OCI-LY3 (cell line): ENCODE measurements at regions not wholly inside any gene's neighbourhood (a gene's known extent, or its start where the extent isn't known, plus 50 kb on each side); places are given as distances from the start of the nearest gene placed in this dataset.

Experiments
- H2AFZ ChIP-seq: fragments of 200-600, 300-600 bp; shearing (Covaris generic); 2 replicates; pipeline ENCODE4 v1.6.0; 2014; ENCODE audit warnings: antibody characterized with exemption, low read depth, low read length
- H3K27ac ChIP-seq: fragments of 200-600, 300-600 bp; sonication (generic); 2 replicates; pipeline ENCODE4 v1.5.1; 2014; ENCODE audit warnings: mild to moderate bottlenecking, low read length, moderate library complexity, mixed read lengths
- H3K27me3 ChIP-seq: fragments of 200-600, 300-600 bp; sonication (generic); 2 replicates; pipeline ENCODE4 v1.6.1; 2014; ENCODE audit warnings: low read depth, low read length, mixed read lengths
- H3K36me3 ChIP-seq: fragments of 200-600, 300-600 bp; sonication (generic); replicated peaks from 2 replicates; pipeline ENCODE3; 2014; ENCODE audit warnings: low read depth, low read length, mixed read lengths
- H3K4me1 ChIP-seq: fragments of 300-600, 200-600 bp; sonication (generic); 2 replicates; pipeline ENCODE4 v1.6.1; 2014; ENCODE audit warnings: low read length, mixed read lengths
- H3K4me2 ChIP-seq: fragments of 200-600, 300-600 bp; sonication (generic); 2 replicates; pipeline ENCODE4 v1.6.1; 2014; ENCODE audit warnings: low read length, mixed read lengths
- H3K4me3 ChIP-seq: fragments of 300-600, 200-600 bp; sonication (generic); 2 replicates; pipeline ENCODE4 v1.5.1; 2014; ENCODE audit warnings: antibody characterized with exemption, mild to moderate bottlenecking, low read length, moderate library complexity
- H3K79me2 ChIP-seq: fragments of 300-600, 200-600 bp; shearing (Covaris generic); 2 replicates; pipeline ENCODE4 v1.6.1; 2014; ENCODE audit warnings: mild to moderate bottlenecking, low read length, mixed read lengths
- H3K9ac ChIP-seq: fragments of 300-600, 200-600 bp; shearing (Covaris generic); 2 replicates; pipeline ENCODE4 v1.6.0; 2014; ENCODE audit warnings: mild to moderate bottlenecking, low read length, moderate library complexity
- H3K9me3 ChIP-seq: fragments of 200-600, 300-600 bp; shearing (Covaris generic); 2 replicates; pipeline ENCODE4 v1.6.1; 2014; ENCODE audit warnings: low read length, mixed read lengths; ENCODE audit not compliant: insufficient read depth
- H4K20me1 ChIP-seq: fragments of 200-600, 300-600 bp; sonication (generic); 2 replicates; pipeline ENCODE4 v1.6.1; 2016; ENCODE audit warnings: low read length, mixed read lengths; ENCODE audit not compliant: insufficient read depth
- EZH2phosphoT487 ChIP-seq: fragments of 200-600 bp; shearing (Covaris generic); IDR thresholded peaks from 2 replicates; pipeline ENCODE4 v1.6.1; 2018; ENCODE audit warnings: antibody characterized with exemption, mixed run types, low read depth
- TF ChIP-seq, protein P1 (sequence below): fragments of 200-600, 300-600 bp; sonication (generic); IDR thresholded peaks from 2 replicates; pipeline ENCODE4 v1.5.1; 2014; ENCODE audit warnings: antibody characterized with exemption, low read length, low read depth

DNA sequence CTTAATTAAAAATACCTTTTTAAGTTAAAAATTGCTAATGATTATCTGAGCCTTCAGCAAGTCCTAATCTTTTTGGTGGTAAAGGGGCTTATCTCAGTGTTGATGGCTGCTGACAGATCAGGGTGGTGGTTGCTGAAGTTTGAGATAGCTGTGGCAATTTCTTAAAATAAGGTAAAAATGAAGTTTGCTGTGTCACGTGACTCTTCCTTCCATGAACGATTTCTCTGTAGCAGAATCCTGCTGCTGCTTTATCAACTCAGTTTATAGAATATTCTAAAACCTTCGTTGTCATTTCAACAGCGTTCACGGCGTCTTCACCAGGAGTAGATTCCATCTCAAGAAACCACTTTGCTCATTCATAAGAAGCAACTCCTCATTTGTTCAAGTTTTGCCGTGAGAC lies 110.1 kb downstream of the SUCNR1 start:
- H3K9me3 ChIP-seq = no peaks in the 10 kb centered on the region
- H3K27me3 ChIP-seq = no peaks in the 10 kb centered on the region
- no peak overlapping the region for H3K27ac ChIP-seq
- H3K4me2 ChIP-seq = no peak overlapping the region
- TF ChIP-seq EZH2phosphoT487 = no peak
- TF ChIP-seq, protein P1, sequence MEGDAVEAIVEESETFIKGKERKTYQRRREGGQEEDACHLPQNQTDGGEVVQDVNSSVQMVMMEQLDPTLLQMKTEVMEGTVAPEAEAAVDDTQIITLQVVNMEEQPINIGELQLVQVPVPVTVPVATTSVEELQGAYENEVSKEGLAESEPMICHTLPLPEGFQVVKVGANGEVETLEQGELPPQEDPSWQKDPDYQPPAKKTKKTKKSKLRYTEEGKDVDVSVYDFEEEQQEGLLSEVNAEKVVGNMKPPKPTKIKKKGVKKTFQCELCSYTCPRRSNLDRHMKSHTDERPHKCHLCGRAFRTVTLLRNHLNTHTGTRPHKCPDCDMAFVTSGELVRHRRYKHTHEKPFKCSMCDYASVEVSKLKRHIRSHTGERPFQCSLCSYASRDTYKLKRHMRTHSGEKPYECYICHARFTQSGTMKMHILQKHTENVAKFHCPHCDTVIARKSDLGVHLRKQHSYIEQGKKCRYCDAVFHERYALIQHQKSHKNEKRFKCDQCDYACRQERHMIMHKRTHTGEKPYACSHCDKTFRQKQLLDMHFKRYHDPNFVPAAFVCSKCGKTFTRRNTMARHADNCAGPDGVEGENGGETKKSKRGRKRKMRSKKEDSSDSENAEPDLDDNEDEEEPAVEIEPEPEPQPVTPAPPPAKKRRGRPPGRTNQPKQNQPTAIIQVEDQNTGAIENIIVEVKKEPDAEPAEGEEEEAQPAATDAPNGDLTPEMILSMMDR = no peak
- H3K4me3 ChIP-seq = no peak overlapping the region
- no peaks in the 10 kb centered on the region for H4K20me1 ChIP-seq
- no peak overlapping the region for H3K9ac ChIP-seq
- peaks cover 27% of the 10 kb centered on the region for H3K4me1 ChIP-seq
- H3K36me3 ChIP-seq = no peaks in the 10 kb centered on the region
- no peaks in the 10 kb centered on the region for H3K79me2 ChIP-seq
- no peak overlapping the region for H2AFZ ChIP-seq

DNA sequence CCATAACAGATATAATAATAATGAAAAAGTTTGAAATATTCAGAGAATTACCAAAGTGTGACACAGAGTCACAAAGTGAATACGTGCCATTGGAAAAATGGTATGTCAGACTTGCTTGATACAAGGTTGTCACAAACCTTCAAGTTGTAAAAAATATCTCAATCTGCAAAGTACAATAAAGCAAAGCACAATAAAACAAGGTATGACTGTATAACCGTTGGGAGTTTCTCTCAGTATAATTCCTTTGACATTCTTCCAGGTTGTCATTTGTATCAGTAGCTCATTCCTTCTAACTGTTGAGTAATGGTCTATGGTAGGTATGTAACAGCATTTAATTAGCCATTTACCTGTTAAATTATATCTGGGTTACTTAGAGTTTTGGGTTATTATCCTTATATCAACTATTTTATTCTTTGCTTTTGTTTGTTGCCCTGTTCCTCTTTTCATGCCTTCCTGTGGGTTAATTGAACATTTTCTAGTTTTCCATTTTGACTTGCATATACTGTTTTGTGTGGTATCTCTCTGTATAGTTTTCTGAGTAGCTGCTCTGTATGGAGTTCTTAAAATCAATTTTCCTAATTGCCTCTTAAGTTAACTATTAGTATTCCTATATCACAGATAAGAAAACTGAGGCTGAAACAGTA lies 112.5 kb downstream of the SUCNR1 start:
- TF ChIP-seq, protein P1 = no peak
- TF ChIP-seq EZH2phosphoT487 = no peak
- no peaks in the 10 kb centered on the region for H3K36me3 ChIP-seq
- H3K27ac ChIP-seq = no peak overlapping the region
- H3K4me1 ChIP-seq = peaks cover 29% of the 10 kb centered on the region
- H3K27me3 ChIP-seq = no peaks in the 10 kb centered on the region
- H3K4me3 ChIP-seq = no peak overlapping the region
- no peaks in the 10 kb centered on the region for H4K20me1 ChIP-seq
- no peaks in the 10 kb centered on the region for H3K79me2 ChIP-seq
- H3K4me2 ChIP-seq = no peak overlapping the region
- no peak overlapping the region for H2AFZ ChIP-seq
- no peaks in the 10 kb centered on the region for H3K9me3 ChIP-seq
- H3K9ac ChIP-seq = no peak overlapping the region

DNA sequence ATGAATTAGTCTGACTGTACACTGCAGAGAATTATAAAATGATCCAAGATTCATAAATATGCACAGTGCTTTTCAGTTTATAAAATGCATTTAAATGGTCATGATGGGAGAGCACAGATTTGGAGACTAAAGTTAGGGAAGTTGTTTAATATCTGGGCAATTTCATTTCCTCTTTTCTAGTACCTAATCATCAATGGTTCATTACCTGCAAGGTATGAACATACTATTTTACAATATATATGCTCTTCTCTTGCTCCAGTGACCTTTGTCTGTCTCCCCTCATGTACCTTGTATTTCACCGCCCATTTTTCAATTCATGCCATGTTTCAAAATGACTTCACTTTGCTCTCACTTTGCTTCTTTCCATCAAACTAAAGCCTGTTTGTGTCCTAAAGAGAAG lies 114.5 kb downstream of the SUCNR1 start:
- no peaks in the 10 kb centered on the region for H3K79me2 ChIP-seq
- H3K4me3 ChIP-seq = no peak overlapping the region
- H2AFZ ChIP-seq = no peak overlapping the region
- no peaks in the 10 kb centered on the region for H3K9me3 ChIP-seq
- no peaks in the 10 kb centered on the region for H4K20me1 ChIP-seq
- no peaks in the 10 kb centered on the region for H3K36me3 ChIP-seq
- peaks cover 29% of the 10 kb centered on the region for H3K4me1 ChIP-seq
- H3K27ac ChIP-seq = no peak overlapping the region
- H3K27me3 ChIP-seq = no peaks in the 10 kb centered on the region
- H3K4me2 ChIP-seq = peak overlapping the region; percentile 37
- no peak overlapping the region for H3K9ac ChIP-seq
- TF ChIP-seq, protein P1 = no peak
- no peak for TF ChIP-seq EZH2phosphoT487

DNA sequence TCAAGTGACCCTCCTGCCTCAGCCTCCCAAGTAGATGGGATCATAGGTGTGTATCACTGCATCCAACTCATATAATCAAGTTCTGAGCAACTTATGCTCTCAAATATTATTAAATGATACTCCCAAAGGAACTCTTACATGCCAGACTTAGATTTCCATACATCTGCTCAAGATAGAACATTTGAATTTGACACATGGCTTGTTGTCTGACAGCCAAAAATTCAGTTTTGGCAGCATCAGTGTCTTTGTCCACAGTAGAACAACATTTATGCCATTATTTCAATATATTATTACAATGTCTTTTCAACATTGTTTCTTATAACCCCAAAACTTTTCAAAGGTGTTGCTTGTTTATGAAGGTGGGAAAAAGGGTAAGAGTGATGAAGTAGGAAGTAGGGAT lies 116.2 kb downstream of the SUCNR1 start:
- H3K27me3 ChIP-seq = no peaks in the 10 kb centered on the region
- H3K36me3 ChIP-seq = no peaks in the 10 kb centered on the region

More for the DNA sequence above, 116.2 kb downstream of the SUCNR1 start:
- no peak overlapping the region for H3K9ac ChIP-seq
- H4K20me1 ChIP-seq = no peaks in the 10 kb centered on the region
- no peak overlapping the region for H3K27ac ChIP-seq
- no peaks in the 10 kb centered on the region for H3K79me2 ChIP-seq
- H3K4me2 ChIP-seq = no peak overlapping the region
- H2AFZ ChIP-seq = no peak overlapping the region
- TF ChIP-seq, protein P1 = no peak
- no peak for TF ChIP-seq EZH2phosphoT487
- no peak overlapping the region for H3K4me3 ChIP-seq
- no peaks in the 10 kb centered on the region for H3K9me3 ChIP-seq
- H3K4me1 ChIP-seq = peaks cover 29% of the 10 kb centered on the region
